HL-60 (cell line): ENCODE measurements at regions not wholly inside any gene's neighbourhood (a gene's known extent, or its start where the extent isn't known, plus 50 kb on each side); places are given as distances from the start of the nearest gene placed in this dataset.

Experiments
- DNase-seq, 2 experiments: peaks; one replicate each; pipeline ENCODE4 v3.0.0-alpha.2; 2010 to 2020; ENCODE audit warnings: low read depth in 1 of 2, low spot score in 1 of 2
- H3K27ac ChIP-seq: fragments of 250-450 bp; sonication (Bioruptor Pico); replicated peaks from 2 replicates; pipeline ENCODE4 v1.5.1; 2020; ENCODE audit warnings: mild to moderate bottlenecking, moderate library complexity
- H3K27me3 ChIP-seq: fragments of 250-450 bp; sonication (Bioruptor Pico); 2 replicates; pipeline ENCODE4 v1.5.1; 2021; ENCODE audit warnings: mild to moderate bottlenecking, moderate library complexity; ENCODE audit not compliant: insufficient read depth, poor library complexity, severe bottlenecking
- H3K4me3 ChIP-seq: replicated peaks from 2 replicates; pipeline ENCODE4 v1.5.1; 2011; ENCODE audit warnings: mild to moderate bottlenecking, control low read depth, low read length; ENCODE audit not compliant: insufficient read depth
- CTCF ChIP-seq: IDR thresholded peaks from one replicate; pipeline ENCODE4 v1.5.1; 2011; ENCODE audit warnings: low read length, control low read depth, inconsistent platforms; ENCODE audit not compliant: insufficient read depth
- GABPA ChIP-seq: IDR thresholded peaks from 2 replicates; pipeline ENCODE4 v1.6.1; 2012; ENCODE audit warnings: low read depth
- POLR2AphosphoS5 ChIP-seq: IDR thresholded peaks from 2 replicates; pipeline ENCODE4 v1.6.1; 2012; ENCODE audit warnings: low read depth
- REST ChIP-seq: IDR thresholded peaks from 2 replicates; pipeline ENCODE4 v1.6.1; 2012; ENCODE audit warnings: low read depth; ENCODE audit not compliant: insufficient replicate concordance
- SPI1 ChIP-seq: IDR thresholded peaks from 2 replicates; pipeline ENCODE4 v1.6.1; 2012; ENCODE audit warnings: low read depth, mild to moderate bottlenecking, borderline replicate concordance

- Histone ChIP-seq H3K4me3 (no peak overlapping the region), H3K27me3 (no peaks in the 10 kb centered on the region), H3K27ac (no peak overlapping the region)
- no peak for TF ChIP-seq POLR2AphosphoS5
- no peak for TF ChIP-seq SPI1
- no peak for TF ChIP-seq CTCF
- TF ChIP-seq GABPA, result no peak
- no peak for TF ChIP-seq REST
- DNase-seq, result no peak
Observed at GRCh38 chr4:104989371-104989770, 157.3 kb upstream of the TET2 start.

- no peak for TF ChIP-seq GABPA
- no peak for TF ChIP-seq POLR2AphosphoS5
- TF ChIP-seq SPI1, result no peak
- no peak for TF ChIP-seq REST
- TF ChIP-seq CTCF, result no peak
- no peak overlapping the region for H3K27ac ChIP-seq
- no peaks in the 10 kb centered on the region for H3K27me3 ChIP-seq
- DNase-seq, result no peak
- no peak overlapping the region for H3K4me3 ChIP-seq
Observed at GRCh38 chr4:105002278-105002677, 144.4 kb upstream of the TET2 start.

- TF ChIP-seq REST (no peak), POLR2AphosphoS5 (no peak), SPI1 (no peak), CTCF (no peak), GABPA (no peak)
- Histone ChIP-seq H3K27me3 (no peaks in the 10 kb centered on the region), H3K27ac (peak overlapping the region; percentile 65), H3K4me3 (no peak overlapping the region)
- no peak for DNase-seq
Observed at GRCh38 chr4:105014234-105014633, 132.4 kb upstream of the TET2 start.
